Effector memory CD8-positive, alpha-beta T cell (primary cell): ENCODE measurements at regions not wholly inside any gene's neighbourhood (a gene's known extent, or its start where the extent isn't known, plus 50 kb on each side); places are given as distances from the start of the nearest gene placed in this dataset.

Source experiments
- ATAC-seq: fragments of 150-1000 bp; cut with Tn5 transposase; replicated peaks from 2 replicates; pipeline ENCODE4 v1.10.0; 2021; ENCODE audit warnings: mild to moderate bottlenecking, moderate library complexity
- DNase-seq, 3 experiments: peaks; one replicate each; pipeline ENCODE4 v3.0.0; 2021
- H3K27ac Mint-ChIP-seq, 2 donors: one replicate each; pipeline ENCODE4 v1.8.0; 2022; ENCODE audit warnings: mild to moderate bottlenecking in 2 of 2, mixed read lengths in 2 of 2, moderate library complexity in 2 of 2
- H3K27me3 Mint-ChIP-seq, 2 donors: one replicate each; pipeline ENCODE4 v1.8.0; 2022; ENCODE audit warnings: mixed read lengths in 2 of 2
- H3K36me3 Mint-ChIP-seq: one replicate; pipeline ENCODE4 v1.8.0; 2022; ENCODE audit warnings: mild to moderate bottlenecking, moderate library complexity, mixed read lengths; ENCODE audit not compliant: insufficient read depth
- H3K4me1 Mint-ChIP-seq, 2 donors: one replicate each; pipeline ENCODE4 v1.8.0; 2022; ENCODE audit warnings: low read depth in 2 of 2, mixed read lengths in 2 of 2
- H3K4me3 Mint-ChIP-seq, 2 donors: one replicate each; pipeline ENCODE4 v1.8.0; 2022; ENCODE audit warnings: mild to moderate bottlenecking in 2 of 2, mixed read lengths in 2 of 2, moderate library complexity in 2 of 2
- H3K9me3 Mint-ChIP-seq, 2 donors: one replicate each; pipeline ENCODE4 v1.8.0; 2022; ENCODE audit warnings: mixed read lengths in 2 of 2

DNA sequence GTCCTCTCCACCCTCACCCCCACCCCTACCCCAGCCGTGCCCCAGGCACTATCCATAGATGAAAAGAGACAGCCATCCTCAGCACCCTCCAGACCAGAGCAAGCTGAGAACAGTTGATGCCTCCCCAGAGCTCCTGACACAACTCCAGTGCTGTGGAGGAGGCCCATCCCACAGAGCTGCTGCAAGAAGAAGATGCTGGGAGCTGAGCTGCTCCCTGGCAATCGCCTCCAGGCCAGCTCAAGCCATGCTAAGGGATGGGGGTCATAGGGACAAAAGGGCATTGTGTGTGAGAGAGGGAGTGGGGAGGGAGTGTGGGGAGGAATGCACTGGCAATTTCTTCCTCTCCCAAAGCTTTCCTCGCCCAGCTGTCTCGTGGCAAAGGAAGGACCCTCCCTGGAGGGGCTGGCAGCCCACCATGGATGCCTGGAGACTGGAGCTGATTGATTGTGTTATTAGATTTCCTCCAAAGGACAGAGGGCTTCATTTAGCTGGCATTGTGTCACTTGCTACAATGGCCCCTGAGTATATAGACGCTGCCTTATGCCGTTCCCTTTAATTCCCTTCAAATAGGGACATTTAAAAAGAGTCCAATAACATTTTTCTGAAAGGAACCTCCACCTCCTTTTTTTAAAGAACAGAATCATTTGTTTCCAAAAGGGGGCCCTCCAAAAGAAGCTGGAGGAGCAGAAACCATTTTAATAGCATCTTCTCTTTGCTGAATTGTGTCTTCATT is 476.4 kb downstream of the FOXO1 start:
- DNase-seq: no peak
- no peaks in the 10 kb centered on the region for H3K9me3 Mint-ChIP-seq
- H3K27ac Mint-ChIP-seq: peak overlapping the region; percentile 80 to 83
- H3K27me3 Mint-ChIP-seq: peaks cover 0 to 13% of the 10 kb centered on the region in 2 donors
- H3K36me3 Mint-ChIP-seq: peaks cover 7% of the 10 kb centered on the region
- ATAC-seq: no peak
- peaks cover 56 to 71% of the 10 kb centered on the region in 2 donors for H3K4me1 Mint-ChIP-seq
- peak overlapping the region; percentile 72 to 75 for H3K4me3 Mint-ChIP-seq

DNA sequence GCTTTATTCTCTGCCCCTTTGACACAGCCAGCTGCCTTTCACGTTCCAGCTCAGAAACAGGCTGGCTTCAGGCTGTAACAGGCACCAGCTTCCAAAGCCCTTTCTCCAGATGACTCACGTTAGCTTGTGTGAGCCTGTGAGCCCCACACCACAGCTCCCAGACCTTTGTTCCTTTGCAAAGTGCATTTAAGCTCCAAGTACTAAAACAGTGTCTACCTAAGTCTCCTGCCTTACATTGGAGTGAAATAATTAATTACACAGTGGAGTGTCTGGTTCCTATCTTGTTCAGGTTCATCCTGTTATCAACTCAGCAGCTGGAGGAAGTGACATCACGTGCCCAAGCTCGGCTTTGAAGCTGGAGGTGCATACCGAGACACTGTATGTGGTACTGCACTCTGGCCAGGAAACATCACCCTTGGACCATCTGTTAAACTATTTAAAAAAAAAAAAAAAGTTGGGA is 475.8 kb downstream of the FOXO1 start:
- peaks cover 7% of the 10 kb centered on the region for H3K36me3 Mint-ChIP-seq
- H3K27me3 Mint-ChIP-seq: peaks cover 0 to 13% of the 10 kb centered on the region in 2 donors
- H3K4me3 Mint-ChIP-seq: peak overlapping the region; percentile 72 to 75
- no peaks in the 10 kb centered on the region for H3K9me3 Mint-ChIP-seq
- peak; percentile 54 to 58 (median 56) for DNase-seq
- peaks cover 51 to 65% of the 10 kb centered on the region in 2 donors for H3K4me1 Mint-ChIP-seq
- H3K27ac Mint-ChIP-seq: peak overlapping the region; percentile 80 to 81
- peak; percentile 59 for ATAC-seq

DNA sequence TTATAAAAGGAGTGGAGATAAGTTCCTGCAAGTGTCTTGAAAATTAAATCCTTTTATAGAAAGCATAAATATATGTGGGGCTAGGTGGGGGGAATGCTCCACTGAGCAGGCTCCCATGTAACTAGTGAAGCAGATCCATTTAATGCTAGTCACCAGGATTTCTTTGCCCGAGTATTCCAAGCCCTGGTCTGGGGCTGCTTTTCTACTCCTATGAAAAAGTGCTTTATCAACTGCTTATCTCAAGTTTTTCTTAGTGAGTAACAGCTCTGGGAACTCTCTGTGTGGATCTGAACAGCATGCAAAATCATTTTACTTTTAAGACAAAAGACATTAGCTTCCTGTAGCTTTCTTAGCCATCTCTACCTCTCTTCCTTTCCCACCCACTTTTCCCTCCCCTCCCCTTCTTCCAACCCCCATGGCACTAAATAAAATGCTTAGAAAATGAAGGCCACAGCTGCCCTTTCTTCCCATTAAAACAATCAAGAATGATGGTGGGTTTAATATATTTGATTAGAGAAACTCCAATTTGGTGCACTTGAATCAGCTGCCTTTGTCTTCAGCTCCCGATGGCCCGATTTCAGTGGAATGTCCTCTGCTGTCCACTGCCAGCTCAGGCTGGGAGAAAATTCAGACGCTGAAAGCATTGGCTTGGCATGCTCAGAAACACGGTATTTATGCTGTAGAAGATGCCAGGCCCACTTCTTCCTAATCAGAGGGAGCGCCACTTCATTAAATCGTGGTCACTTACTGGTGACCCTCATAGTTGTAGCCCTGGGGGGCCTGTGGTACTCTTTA is 475.1 kb downstream of the FOXO1 start:
- Mint-ChIP-seq H3K36me3 (peaks cover 7% of the 10 kb centered on the region), H3K27me3 (peaks cover 0 to 13% of the 10 kb centered on the region in 2 donors), H3K4me1 (peaks cover 46 to 60% of the 10 kb centered on the region in 2 donors), H3K27ac (peak overlapping the region; percentile 80 to 81), H3K4me3 (peak overlapping the region in 1 of 2 donors; percentile 75), H3K9me3 (no peaks in the 10 kb centered on the region)
- DNase-seq: no peak
- ATAC-seq: no peak

DNA sequence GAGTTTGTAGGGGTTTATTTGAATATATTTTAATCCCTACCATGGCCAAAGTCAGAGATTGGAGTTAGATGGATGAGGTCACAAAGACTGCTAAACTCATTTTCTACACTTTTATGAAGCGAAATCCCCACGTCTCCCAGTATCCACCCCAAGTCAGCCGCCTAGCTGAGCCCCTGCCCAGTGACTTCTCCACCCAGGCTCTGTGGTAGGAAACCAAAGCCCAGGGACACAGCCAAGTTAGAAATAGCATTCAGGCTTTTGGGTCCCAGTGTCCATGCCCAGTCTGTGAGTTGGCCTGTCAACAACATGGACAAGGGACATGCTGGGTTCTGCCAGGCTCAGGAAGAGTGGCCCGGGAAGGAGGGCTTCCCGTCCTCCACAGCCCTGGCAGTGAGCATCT is 474.0 kb downstream of the FOXO1 start:
- Mint-ChIP-seq H3K4me3 (no peak overlapping the region), H3K27me3 (peaks cover 0 to 13% of the 10 kb centered on the region in 2 donors), H3K4me1 (peaks cover 37 to 49% of the 10 kb centered on the region in 2 donors), H3K9me3 (no peaks in the 10 kb centered on the region), H3K27ac (no peak overlapping the region), H3K36me3 (peaks cover 5% of the 10 kb centered on the region)
- ATAC-seq (no peak), DNase-seq (no peak)

DNA sequence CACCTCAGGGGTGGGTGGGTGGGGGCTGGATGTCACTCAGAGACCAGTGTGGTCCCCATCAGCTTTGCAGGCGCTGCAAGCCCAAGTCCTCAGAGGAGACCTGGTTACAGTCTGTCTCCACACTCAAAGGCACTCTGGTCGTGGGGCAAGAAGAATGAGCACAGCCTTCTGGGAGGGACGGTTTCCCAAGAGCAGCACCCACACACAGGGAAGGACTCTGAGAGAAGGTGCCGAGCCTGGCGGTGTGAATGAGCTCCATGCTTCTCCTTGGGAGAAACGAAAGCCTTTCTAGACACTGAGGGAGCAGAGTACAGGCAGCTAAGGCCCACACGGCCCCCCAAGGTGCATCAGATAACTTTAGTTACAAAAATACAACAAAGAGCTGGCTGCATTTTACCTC is 473.6 kb downstream of the FOXO1 start:
- no peak overlapping the region for H3K4me3 Mint-ChIP-seq
- peaks cover 0 to 13% of the 10 kb centered on the region in 2 donors for H3K27me3 Mint-ChIP-seq
- DNase-seq (no peak), ATAC-seq (no peak)
- H3K36me3 Mint-ChIP-seq: peaks cover 3% of the 10 kb centered on the region
- no peak overlapping the region for H3K27ac Mint-ChIP-seq
- H3K9me3 Mint-ChIP-seq: no peaks in the 10 kb centered on the region
- H3K4me1 Mint-ChIP-seq: peaks cover 33 to 45% of the 10 kb centered on the region in 2 donors

DNA sequence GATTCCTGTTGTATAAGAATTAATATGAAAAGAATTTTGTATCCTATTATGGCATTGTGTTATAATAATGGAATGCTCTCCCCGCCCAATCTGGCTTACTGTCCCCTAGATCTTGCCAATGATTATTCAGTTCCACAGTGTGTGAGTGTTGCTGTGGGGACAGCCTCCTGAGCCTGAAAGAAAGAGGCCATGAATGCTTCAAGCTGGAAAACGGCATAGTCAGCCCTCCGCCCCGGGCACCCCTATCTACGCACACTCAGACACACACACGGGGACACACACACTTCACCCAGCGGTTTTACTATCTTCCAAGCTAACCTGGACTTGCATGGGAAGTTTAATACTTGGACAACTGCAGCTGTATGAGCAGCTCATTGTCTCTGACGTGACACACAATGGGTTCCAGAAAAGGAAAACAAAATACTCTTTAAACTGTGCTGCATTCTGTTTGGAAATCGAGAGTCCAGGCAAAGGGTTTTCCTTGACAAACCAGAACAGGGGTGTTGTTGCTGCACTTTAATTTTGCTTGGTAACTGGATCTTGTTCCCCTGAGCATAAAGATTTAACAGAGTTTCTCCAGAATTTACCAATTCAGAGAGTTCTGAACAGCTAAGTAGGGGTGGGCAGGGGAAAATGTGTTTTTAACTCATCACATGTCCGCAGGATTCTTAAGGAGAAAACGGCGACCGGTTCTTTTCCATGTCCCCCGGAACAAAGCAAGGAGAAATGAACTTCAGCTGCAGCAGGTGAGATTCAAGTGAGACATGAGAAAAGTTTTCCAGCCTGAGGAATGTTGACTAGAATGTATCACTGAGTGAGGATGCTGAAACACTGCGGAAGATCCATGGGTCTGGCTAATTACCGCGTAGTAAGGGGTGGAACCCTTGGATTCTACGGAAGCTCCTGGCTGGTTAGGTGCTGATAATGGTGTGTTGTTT is 472.9 kb downstream of the FOXO1 start:
- ATAC-seq (no peak), DNase-seq (no peak)
- Mint-ChIP-seq H3K4me1 (peaks cover 26 to 38% of the 10 kb centered on the region in 2 donors), H3K36me3 (peaks cover 3% of the 10 kb centered on the region), H3K27ac (peak overlapping the region in 1 of 2 donors; percentile 67), H3K4me3 (no peak overlapping the region), H3K9me3 (no peaks in the 10 kb centered on the region), H3K27me3 (peaks cover 0 to 13% of the 10 kb centered on the region in 2 donors)

DNA sequence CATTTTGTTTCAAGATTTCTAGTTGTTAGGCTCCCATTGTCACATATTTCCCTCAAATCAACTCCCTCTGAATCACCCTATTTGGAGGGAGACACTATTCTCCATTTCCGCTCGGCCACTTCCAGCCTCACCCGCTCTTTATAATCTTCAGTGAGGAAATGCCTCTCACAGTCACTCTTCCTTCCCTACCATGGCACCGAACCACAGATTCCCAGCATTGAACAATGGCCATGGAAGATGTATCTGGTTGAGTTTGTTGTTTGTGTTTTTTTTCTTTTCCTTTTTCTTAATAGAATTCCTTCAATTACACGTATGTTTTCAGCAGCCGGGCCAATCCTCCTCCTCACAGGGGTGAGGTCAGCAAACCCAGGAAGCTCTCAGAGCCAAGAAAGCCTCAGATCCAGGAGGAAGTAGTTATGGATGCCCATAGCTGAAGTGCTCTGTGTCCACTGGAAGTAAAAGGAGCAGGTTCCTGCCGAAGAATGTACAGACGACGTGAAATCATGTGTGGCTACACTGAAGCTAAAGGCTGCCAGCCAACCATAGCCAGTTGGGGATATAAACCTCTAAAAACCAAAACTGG is 472.1 kb downstream of the FOXO1 start:
- ATAC-seq: no peak
- no peak for DNase-seq
- Mint-ChIP-seq H3K27me3 (peaks cover 0 to 19% of the 10 kb centered on the region in 2 donors), H3K9me3 (no peaks in the 10 kb centered on the region), H3K27ac (no peak overlapping the region), H3K36me3 (peaks cover 3% of the 10 kb centered on the region), H3K4me1 (peaks cover 22 to 31% of the 10 kb centered on the region in 2 donors), H3K4me3 (no peak overlapping the region)

DNA sequence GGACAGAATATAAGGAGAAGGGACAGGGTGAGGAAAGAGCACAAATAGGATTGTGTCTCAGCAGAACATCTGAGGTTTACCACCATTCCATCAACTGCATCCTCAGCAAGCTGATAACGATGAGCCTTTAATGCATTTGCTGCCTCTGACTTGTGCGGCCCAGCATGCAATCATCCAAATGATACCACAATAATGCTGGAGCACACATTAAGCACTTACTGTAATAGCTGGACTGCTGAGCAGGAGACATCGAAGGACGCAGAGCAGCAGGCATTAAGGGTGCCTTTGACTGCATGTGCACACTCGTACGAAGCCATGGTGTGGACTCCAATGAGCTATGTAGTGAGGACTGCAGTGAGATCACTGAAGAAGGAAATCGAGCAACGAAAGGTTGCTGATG is 469.4 kb downstream of the FOXO1 start:
- DNase-seq: no peak

DNA sequence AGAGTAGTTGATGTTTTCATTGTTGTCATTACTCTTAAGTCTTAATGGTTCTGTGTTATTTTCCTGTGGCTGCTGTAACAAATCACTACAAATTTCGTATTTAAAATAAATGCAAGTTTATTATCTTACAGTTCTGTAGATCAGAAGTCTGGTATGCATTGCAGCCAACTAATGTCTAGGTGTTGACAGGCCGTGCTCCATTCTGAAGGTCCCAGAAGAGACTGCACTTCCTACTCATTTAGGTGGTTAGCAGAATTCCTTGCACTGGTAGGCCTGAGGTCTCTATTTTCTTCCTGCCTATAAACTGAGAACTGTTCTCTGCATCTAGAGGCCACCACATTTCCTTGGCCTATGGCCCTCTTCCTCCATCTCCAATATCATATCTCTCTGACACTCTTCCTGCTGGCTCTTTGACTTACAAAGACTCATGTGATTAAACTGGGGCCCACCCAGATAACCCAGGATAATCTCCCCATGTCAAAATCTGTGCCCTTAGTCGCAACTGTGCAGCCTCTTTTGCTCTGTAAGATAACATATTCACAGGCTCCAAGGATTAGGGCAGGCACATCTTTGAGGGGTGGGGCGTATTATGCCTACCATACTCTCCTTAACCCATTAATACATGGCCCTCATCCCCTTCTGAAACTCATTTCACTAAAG is 468.4 kb downstream of the FOXO1 start:
- Mint-ChIP-seq H3K9me3 (no peaks in the 10 kb centered on the region), H3K4me3 (no peak overlapping the region), H3K4me1 (peaks cover 4 to 8% of the 10 kb centered on the region in 2 donors), H3K36me3 (no peaks in the 10 kb centered on the region), H3K27ac (no peak overlapping the region), H3K27me3 (peaks cover 0 to 23% of the 10 kb centered on the region in 2 donors)
- DNase-seq (no peak), ATAC-seq (no peak)

More for the DNA sequence above, 469.4 kb downstream of the FOXO1 start:
- Mint-ChIP-seq H3K27ac (no peak overlapping the region), H3K4me1 (peaks cover 4 to 8% of the 10 kb centered on the region in 2 donors), H3K4me3 (no peak overlapping the region), H3K27me3 (peaks cover 0 to 23% of the 10 kb centered on the region in 2 donors), H3K9me3 (no peaks in the 10 kb centered on the region), H3K36me3 (no peaks in the 10 kb centered on the region)
- no peak for ATAC-seq

DNA sequence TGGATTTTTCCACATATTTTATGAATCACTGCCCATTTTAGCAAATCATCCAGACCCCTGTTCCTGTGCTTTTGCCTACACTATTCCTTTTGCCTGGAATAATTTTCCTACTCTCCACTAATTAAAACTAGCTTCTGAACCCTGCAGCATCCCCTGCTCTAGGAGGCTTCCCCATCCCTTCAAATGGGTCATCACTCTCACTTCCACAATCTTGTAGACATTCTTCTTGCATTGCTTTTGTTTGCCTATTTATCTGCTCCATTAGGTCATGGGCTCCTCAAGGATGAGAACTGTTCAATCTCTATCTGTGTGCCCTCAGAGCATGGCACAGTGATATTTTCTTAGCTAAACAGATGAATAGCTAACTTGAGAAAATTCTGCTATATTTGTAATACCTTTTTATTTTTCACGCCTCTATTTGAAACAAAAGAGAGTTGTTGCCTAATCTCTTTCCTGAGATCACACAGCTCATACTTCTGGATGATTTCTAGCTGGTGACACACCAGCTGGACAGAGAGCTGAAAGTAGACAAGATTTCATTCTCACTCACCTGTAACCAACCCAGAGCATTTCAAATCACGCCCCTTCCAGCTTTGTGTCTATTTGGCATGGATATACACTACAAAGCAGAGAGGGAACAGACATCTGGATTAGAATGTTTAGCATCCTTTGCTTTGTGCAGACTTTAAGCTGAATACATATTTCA is 466.0 kb downstream of the FOXO1 start:
- H3K27me3 Mint-ChIP-seq: peaks cover 0 to 9% of the 10 kb centered on the region in 2 donors
- ATAC-seq (no peak), DNase-seq (no peak)
- peaks cover 14 to 17% of the 10 kb centered on the region in 2 donors for H3K4me1 Mint-ChIP-seq
- H3K36me3 Mint-ChIP-seq: no peaks in the 10 kb centered on the region
- no peak overlapping the region for H3K4me3 Mint-ChIP-seq
- H3K27ac Mint-ChIP-seq: no peak overlapping the region
- H3K9me3 Mint-ChIP-seq: no peaks in the 10 kb centered on the region

DNA sequence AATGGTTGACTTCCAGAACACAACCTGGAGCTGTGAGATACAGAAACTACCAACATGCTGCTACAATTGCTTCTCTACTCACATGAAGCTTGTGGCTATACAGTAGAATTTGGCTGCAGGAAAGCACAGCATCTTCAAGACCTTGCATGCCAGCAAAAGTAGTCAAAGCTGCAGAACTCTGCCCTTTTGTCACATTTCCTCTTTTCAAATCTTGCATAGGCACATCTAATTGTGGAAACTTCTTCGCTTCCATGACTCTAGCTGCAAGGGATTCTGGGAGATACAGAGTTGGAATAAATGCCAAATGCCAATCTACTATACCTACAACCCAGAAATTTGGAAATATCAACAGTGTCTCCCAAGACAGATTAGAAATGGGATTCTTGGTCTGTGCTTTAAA is 462.2 kb downstream of the FOXO1 start:
- H3K4me1 Mint-ChIP-seq: peaks cover 37 to 44% of the 10 kb centered on the region in 2 donors

DNA sequence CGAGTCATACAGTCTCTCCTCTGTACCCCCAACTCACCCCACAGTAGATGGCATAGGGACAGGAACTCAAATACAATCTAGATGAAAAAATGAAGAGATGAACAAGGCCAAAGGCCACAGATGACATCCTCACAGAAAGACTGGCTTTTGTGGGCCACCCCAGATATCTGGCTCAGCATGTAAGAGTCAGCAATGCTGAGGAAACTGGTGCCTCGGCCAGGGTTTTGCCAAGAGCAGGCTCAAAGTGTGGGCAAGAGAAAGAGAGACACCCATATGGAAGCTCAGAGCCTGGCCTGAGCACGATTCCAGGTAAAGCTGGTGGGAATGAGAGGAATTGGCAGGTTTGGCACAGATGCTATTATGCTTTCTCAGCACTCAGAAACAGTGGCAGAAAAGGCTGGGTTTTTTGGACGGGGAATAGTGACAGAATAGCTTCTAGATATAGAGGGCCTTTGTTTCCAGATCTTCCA is 460.6 kb downstream of the FOXO1 start:
- ATAC-seq: no peak
- Mint-ChIP-seq H3K4me1 (peaks cover 33 to 44% of the 10 kb centered on the region in 2 donors), H3K9me3 (peaks cover 0 to 2% of the 10 kb centered on the region in 2 donors), H3K27ac (peak overlapping the region; percentile 71 to 90), H3K36me3 (no peaks in the 10 kb centered on the region), H3K27me3 (no peaks in the 10 kb centered on the region), H3K4me3 (peak overlapping the region; percentile 40 to 53)
- DNase-seq: no peak

More for the DNA sequence above, 462.2 kb downstream of the FOXO1 start:
- H3K4me3 Mint-ChIP-seq: no peak overlapping the region
- peaks cover 0 to 2% of the 10 kb centered on the region in 2 donors for H3K9me3 Mint-ChIP-seq
- H3K27ac Mint-ChIP-seq: no peak overlapping the region
- ATAC-seq: no peak
- H3K27me3 Mint-ChIP-seq: peaks cover 0 to 4% of the 10 kb centered on the region in 2 donors
- no peaks in the 10 kb centered on the region for H3K36me3 Mint-ChIP-seq
- no peak for DNase-seq
